C4-2B (cell line): ENCODE measurements at regions not wholly inside any gene's neighbourhood (a gene's known extent, or its start where the extent isn't known, plus 50 kb on each side); places are given as distances from the start of the nearest gene placed in this dataset.

Experiments
- ZFX ChIP-seq: fragments of 450-650 bp; IDR thresholded peaks from 2 replicates; pipeline ENCODE4 v1.6.1; 2017
- TF ChIP-seq, protein P1 (sequence below): fragments of 450-650 bp; conservative IDR thresholded peaks from 2 replicates; pipeline ENCODE4 v1.5.1; 2017; ENCODE audit warnings: mild to moderate bottlenecking

DNA sequence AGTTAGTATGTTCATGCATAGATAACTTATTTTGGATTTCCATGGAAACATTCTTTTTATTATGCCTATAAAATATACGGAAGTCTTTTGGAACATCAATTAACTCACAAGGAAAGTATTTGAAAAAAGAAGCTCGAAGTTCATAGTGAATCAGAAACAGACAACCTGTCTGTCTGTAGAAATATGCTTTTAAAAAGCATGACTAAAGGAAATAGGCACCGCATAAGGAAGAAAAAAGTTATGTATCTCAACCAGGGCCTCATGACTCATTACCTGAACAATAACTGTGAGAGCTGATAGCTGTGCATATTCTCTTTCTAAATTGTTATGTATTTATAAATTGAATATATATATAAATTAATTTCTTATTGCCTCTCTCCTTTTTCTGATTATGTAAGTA lies 324.1 kb downstream of the TLL1 start:
- TF ChIP-seq, protein P1, sequence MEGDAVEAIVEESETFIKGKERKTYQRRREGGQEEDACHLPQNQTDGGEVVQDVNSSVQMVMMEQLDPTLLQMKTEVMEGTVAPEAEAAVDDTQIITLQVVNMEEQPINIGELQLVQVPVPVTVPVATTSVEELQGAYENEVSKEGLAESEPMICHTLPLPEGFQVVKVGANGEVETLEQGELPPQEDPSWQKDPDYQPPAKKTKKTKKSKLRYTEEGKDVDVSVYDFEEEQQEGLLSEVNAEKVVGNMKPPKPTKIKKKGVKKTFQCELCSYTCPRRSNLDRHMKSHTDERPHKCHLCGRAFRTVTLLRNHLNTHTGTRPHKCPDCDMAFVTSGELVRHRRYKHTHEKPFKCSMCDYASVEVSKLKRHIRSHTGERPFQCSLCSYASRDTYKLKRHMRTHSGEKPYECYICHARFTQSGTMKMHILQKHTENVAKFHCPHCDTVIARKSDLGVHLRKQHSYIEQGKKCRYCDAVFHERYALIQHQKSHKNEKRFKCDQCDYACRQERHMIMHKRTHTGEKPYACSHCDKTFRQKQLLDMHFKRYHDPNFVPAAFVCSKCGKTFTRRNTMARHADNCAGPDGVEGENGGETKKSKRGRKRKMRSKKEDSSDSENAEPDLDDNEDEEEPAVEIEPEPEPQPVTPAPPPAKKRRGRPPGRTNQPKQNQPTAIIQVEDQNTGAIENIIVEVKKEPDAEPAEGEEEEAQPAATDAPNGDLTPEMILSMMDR = no peak
- no peak for TF ChIP-seq ZFX
